NCI-H2196 (cell line): ENCODE measurements at regions not wholly inside any gene's neighbourhood (a gene's known extent, or its start where the extent isn't known, plus 50 kb on each side); places are given as distances from the start of the nearest gene placed in this dataset.

Source experiments
- DNase-seq: peaks from one replicate; lab custom pipeline; 2025; ENCODE audit not compliant: unreplicated experiment; lab: John Stamatoyannopoulos, UW

DNA sequence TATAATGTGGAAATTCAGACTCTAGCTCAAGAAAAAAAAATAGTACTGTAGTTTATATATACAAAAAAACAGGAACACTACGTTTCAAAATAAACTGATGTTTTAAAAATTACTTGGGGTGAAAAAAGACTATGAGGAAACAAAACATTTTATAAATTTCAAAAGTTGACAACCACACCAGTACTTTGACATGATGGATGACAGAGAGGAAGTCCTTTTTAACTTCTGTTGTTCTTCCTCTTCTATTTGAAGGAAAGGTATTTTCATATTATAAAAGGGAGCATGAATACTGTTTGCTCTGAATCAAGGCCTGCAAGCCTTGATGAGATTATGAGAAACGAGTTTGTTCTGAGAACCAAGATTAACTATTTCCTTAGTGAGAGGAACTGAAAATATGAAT is 456.9 kb downstream of the TAF11L14 start:
- no peak for DNase-seq

GRCh38 chr5:18091758-18092157 is 457.5 kb downstream of the TAF11L14 start:
- no peak for DNase-seq

DNA sequence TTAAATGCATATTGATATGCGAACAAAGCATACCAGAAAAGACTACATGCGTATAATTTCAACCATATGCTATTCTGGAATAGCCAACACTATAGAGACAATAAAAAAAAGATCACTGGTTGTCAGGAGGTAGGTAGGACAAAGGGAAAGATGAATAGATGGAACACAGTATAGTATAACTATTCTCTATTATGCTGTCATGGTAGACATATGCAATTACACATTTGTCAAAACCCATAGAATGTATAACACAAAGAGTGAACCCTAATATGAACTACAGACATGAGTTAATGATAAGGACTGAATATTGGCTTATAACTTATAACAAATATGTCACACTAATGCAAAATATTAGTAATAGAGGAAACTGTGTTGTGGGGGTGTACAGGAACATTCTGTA is 460.8 kb downstream of the TAF11L14 start:
- no peak for DNase-seq

DNA sequence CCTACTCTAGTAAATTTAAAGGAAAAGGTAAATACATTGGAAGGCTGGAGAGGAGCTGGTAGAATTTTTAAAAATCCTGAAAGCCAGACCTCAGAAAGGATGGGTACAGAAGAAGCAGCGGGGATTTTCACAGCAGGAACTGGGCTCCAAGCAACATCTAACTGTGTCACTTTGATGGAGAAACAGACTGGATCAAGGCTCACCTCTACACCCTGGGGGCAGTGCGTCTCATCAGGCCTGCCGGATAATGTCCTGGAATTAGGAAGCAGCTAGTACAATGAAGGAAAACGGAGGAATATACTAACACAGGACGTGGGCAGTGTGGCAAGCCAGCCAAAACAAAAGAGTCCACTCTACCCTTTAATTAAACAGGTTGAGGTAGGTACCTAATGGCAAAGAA is 463.6 kb downstream of the TAF11L14 start:
- no peak for DNase-seq

GRCh38 chr5:18098691-18099090 is 464.4 kb downstream of the TAF11L14 start:
- no peak for DNase-seq

- no peak for DNase-seq
Observed at GRCh38 chr5:18099261-18099660, 465.0 kb downstream of the TAF11L14 start.

- DNase-seq, result no peak
Observed at GRCh38 chr5:18101532-18101931, 467.3 kb downstream of the TAF11L14 start.

DNA sequence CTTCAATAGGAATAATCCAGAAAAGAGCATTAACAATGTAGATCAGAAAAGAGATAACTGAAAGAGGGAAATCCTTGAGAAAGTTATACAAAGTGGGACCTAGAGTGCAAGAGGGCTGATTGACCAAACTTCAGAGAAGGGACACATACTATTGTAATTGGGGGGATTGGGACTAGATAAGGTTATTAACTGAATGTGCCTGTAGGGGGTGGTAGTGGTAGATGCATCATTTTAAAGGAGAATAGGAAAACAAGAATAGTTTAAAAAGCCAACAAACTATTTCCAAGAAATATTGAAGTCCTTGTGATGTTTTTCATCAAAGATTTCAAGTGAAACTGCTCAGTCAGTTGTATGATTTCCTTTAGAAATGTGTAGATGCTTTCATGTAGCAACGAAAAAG is 468.5 kb downstream of the TAF11L14 start:
- DNase-seq, result no peak

- no peak for DNase-seq
Observed at GRCh38 chr5:18105449-18105848, 471.2 kb downstream of the TAF11L14 start.

DNA sequence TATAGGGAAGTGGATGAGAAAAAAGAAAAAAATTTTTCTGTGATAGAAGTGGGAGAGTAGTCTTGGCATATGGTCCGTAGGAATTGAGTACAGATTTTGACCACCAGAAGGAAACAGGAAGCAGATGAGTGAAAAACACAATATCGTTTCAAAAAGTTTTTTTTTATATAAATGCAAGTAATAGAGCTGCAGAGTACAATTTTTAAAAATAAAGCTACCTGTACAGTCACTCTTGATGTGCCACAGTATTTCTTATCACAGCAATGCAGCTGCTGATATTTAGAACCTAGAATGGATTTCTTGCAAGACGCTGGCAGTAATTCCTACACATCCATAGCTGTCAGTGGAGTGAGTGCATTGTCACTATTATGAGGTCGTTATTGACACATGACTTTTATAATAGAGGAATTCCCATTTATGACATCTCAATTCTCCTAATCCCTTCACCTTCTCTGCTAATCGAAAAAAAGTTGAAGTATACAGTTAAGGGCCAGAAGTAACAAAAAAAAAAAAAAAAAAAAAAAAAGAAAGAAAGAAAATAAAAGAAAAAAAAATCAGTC is 477.7 kb downstream of the TAF11L14 start:
- no peak for DNase-seq

DNA sequence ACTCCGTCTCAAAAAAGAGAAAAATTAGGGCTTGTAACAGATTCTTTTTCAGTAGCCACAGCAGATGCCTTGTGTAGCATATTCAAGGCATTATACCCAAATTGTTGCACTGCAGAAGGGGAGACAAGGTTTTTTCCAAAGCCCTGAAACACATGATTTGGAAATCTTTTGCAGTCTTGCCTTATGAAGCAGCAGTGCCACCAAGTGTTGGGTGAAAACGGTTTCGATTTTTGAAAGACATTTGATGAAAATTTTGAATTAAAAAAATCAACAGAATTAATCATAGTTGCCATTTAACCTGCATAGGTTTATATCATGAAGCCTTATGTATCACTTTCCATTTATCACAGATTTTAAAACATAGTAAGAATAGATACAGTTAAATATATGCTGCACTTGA is 479.5 kb downstream of the TAF11L14 start:
- no peak for DNase-seq

- DNase-seq, result no peak
Observed at GRCh38 chr5:18114151-18114757, 480.0 kb downstream of the TAF11L14 start.

GRCh38 chr5:18117968-18118367 is 483.7 kb downstream of the TAF11L14 start:
- no peak for DNase-seq

DNA sequence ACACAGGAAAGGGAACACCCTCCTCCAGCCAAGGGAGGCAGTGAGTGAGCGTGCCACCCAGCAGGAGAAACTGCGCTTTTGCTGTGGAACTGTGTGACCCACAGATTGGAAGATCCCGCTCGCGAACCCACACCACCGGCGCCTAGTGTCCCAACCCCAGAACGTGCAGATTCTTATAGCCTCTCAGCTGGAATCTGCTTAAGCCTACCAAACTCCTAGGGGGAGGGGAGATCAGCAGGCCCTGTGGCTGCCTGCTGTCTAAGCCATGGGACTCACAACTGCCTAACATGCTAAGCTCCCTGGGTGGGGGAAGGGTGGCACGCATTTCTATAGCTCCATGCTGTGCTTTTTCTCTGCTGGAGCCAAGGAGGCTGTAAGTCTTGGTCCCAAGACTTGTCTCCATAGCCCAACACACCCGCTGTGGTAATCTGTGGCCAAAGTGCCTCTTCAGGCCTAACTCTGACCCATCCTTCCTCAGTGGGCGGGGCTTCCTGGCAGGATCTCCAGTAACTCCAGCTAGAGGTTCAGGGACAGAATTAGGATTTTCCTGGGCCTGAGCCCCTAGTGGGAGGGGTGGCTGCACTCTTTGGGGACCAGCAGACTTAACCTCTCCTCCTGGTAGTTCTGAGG is 485.0 kb downstream of the TAF11L14 start:
- DNase-seq, result no peak

DNA sequence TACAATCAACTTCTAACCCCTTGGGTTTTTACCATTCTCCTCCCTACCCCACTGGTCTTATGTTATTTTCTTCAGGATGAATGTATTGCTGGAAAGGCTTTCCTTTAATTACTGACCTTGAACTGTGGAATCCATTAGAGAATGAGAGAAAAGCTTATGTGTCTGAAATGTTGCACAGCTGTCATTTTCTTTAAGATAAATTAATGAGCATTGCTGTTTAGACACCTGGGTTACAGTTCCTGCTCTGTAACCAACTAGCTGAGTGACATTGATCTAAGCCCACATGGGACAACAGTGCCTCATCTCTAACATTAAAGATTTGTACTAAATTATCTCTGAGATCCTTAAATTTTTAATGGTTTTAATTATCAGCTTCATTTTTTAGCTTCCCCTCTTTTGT is 507.0 kb downstream of the TAF11L14 start:
- no peak for DNase-seq

DNA sequence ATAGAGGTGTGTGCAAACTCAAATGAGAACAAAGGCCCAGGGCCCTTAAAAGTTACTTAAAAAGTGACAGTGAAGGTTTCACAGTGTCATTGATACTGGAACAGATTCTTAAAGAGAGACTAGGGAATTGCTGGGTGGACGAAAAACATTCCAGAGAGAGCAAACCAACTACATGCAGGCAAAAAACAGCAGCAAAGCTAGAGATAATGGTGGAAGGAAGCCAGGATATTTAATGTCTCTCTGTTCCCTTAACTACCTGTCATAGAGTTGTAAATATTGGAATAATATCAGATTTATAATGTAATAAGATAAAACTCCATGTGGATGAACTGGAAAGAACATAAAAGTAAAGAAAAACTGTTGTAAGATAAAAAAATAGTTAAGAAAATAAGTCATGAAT is 508.6 kb downstream of the TAF11L14 start:
- DNase-seq, result no peak

DNA sequence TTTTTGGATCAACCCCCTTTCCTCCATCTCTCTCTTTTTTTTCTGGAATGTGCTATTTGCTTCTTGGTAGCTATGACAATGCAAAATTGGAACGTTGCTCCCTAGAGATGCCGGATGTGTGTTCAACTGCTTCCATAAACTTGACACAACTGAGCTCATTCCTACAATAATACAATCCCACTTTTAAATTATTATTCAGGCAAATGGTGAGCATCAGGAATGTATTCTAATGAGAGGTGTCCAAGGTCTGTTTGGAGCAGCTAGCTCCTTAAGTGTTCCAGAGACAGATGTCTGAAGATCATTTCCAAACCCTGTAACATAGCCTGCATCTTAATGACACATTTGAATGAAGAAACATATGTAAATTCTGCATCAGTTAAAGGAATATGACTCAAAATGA is 518.4 kb downstream of the TAF11L14 start:
- DNase-seq, result no peak

- no peak for DNase-seq
Observed at GRCh38 chr5:18158166-18158565, 523.9 kb downstream of the TAF11L14 start.

DNA sequence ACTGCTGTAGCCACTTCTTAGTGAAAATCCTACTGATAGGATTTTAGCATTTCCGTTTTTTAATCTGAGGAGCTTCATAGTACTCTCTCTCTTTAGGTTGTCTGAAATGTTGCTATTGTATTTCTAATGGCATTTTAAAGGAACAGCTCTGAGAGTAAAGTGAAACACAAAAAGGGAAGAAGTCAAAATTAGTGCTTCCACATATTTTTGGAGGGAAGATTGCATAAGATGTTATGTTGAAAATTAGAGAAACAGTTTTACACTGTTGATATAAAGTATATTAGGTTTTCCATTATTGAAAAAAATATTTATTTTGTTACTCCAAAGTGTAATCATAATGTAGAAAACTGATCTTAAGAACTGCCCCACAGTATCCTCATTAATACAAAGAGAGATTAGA is 525.1 kb downstream of the TAF11L14 start:
- DNase-seq, result no peak

GRCh38 chr5:18171684-18172083 is 537.4 kb downstream of the TAF11L14 start:
- no peak for DNase-seq

DNA sequence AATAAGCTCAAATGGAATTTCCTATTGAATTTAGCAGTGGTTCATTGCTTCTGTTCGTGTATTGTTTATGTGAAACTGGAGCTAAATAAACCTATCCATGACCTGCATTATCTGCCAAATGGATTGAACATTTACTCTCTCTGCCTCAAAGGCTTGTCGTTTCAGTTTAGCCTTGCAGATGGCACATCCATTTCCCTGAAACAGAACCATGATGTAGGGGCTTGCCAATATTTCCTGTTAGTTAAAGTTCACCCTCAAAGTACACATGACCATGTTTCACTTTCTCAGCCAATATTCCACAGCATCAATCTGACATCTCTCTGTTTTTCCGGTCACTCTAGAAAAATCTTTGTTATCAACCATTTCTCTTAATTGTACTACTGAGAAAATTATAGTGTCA is 545.3 kb downstream of the TAF11L14 start:
- DNase-seq, result no peak

DNA sequence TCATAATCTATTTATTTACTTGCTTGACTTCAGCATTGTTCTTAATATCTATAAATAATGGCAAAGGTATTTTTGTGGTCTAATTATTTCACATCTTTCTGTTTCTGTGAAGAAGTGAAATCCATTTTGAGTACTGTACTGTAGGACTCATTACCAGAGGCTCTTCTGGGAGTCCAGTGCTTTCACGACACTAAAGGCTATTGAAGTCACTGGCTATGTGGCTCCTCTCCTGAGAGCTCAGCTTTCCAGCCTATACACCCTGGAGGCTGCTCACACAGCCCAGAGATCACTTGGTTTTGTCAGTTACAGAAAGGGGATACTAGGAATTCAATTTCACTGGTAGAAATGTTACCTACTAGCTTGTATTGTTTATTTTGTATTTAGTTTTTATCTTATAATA is 547.3 kb downstream of the TAF11L14 start:
- DNase-seq, result no peak

DNA sequence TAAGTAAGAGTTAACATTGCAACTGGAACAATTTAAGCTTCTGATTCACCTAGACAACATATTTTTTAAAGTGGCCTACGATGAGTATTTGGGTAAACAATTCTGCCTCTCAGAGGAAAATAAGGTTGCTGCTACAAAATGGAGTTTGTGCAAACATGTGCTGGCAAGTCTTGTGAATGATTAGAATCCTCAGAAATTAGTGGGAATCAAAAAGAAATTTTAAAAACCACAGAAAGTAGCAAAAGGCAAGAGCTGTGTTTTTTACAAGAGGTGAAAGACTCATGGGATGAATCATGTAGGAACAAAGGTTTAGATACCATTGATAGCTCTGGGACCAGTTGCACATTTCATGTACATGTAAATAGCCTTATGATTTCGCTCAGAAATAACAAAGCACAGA is 561.6 kb downstream of the TAF11L14 start:
- DNase-seq, result no peak
